HG03521 (cell line): ENCODE measurements at regions not wholly inside any gene's neighbourhood (a gene's known extent, or its start where the extent isn't known, plus 50 kb on each side); places are given as distances from the start of the nearest gene placed in this dataset.

ENCODE experiments used
- ATAC-seq: cut with Tn5 transposase; IDR thresholded peaks from one replicate; pipeline ENCODE4 v1.9.1; 2021; ENCODE audit warnings: mild to moderate bottlenecking, moderate library complexity; ENCODE audit not compliant: unreplicated experiment

DNA sequence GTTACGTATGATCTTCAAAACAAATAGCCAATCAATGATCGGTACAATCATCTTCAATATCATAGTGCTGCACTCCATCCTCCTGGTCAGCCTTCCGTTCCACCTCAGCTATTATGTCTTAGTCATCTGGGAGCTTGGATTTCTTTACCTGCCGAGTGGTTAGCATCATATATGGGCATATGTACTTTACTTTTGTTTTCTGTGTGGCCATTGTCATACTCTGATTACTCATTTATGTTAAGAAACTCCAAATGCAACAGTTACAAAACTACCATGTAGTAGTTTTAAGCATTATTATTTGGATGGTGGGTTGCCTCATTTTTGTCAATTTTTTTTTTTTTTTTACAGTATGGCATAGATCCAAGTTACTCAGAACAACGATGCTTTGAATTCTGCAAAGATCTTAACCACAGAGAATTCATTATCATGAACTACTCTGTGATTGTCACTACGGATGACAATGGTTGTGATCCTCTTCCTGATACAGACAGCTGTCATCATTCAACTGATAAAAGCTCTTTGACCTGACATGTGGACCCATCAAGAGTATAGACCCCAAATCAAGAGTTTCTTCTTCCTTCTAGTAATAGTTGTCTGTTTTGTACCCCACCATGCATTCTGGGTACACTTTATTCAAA lies 52.1 kb upstream of the NME8 start:
- peak; percentile 58 for ATAC-seq
